ENCODE measurements at regions not wholly inside any gene's neighbourhood (a gene's known extent, or its start where the extent isn't known, plus 50 kb on each side); places are given as distances from the start of the nearest gene placed in this dataset.

GRCh38 chr14:43789458-43789857, 717.6 kb downstream of the FSCB start:
- no peak overlapping the region for H2AFZ ChIP-seq (ENCODE audit: low read length)
- POLR2A ChIA-PET: no interaction called here
- in situ Hi-C loops (cut with HindIII; ENCODE audit: extremely low pct_ligation_motif_present, low pct_unique_long_range_greater_than_20kb) (loop anchor here (10.0 to 25.0 kb wide), 3 partner anchors 105 to 245 kb away; no protein-coding TSS in a partner anchor), intact Hi-C loops (cut with micrococcal nuclease; ENCODE audit: unreplicated experiment) (no loop called here)
- ATAC-seq: no peak
- no peaks in the 10 kb centered on the region for H3K36me3 ChIP-seq (replicated peaks in 1 of 2; ENCODE audit: control insufficient read depth in 1 of 2, insufficient read depth in 2 of 2, low read length in 2 of 2)
- no peaks in the 10 kb centered on the region for H3K9me3 ChIP-seq (ENCODE audit: low read length)
- 93% methylated on average over 2 of the region's 2 CpGs for WGBS (ENCODE audit: low lambda C conversion rate)
- TF ChIP-seq HNRNPH1 (optimal IDR thresholded peaks at IDR 0.05; ENCODE audit: low read depth, low read length): no peak
- no peak for TF ChIP-seq HES4 (CRISPR knock-in tag; IDR thresholded peaks at IDR 0.05; ENCODE audit: borderline replicate concordance)
- no peak for TF ChIP-seq ZNF768 (CRISPR knock-in tag; IDR thresholded peaks at IDR 0.05)
- TF ChIP-seq RARG (CRISPR knock-in tag; IDR thresholded peaks at IDR 0.05; ENCODE audit: low read depth): no peak
- TF ChIP-seq ZNF557 (CRISPR knock-in tag; IDR thresholded peaks at IDR 0.05): no peak
- no peak for TF ChIP-seq RBAK (CRISPR knock-in tag; IDR thresholded peaks at IDR 0.05)
- TF ChIP-seq, protein P1, sequence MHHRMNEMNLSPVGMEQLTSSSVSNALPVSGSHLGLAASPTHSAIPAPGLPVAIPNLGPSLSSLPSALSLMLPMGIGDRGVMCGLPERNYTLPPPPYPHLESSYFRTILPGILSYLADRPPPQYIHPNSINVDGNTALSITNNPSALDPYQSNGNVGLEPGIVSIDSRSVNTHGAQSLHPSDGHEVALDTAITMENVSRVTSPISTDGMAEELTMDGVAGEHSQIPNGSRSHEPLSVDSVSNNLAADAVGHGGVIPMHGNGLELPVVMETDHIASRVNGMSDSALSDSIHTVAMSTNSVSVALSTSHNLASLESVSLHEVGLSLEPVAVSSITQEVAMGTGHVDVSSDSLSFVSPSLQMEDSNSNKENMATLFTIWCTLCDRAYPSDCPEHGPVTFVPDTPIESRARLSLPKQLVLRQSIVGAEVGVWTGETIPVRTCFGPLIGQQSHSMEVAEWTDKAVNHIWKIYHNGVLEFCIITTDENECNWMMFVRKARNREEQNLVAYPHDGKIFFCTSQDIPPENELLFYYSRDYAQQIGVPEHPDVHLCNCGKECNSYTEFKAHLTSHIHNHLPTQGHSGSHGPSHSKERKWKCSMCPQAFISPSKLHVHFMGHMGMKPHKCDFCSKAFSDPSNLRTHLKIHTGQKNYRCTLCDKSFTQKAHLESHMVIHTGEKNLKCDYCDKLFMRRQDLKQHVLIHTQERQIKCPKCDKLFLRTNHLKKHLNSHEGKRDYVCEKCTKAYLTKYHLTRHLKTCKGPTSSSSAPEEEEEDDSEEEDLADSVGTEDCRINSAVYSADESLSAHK (CRISPR knock-in tag; IDR thresholded peaks at IDR 0.05; ENCODE audit: borderline replicate concordance): no peak
- no peak for TF ChIP-seq PHF8 (CRISPR knock-in tag; IDR thresholded peaks at IDR 0.05)
- TF ChIP-seq MZF1 (CRISPR knock-in tag; IDR thresholded peaks at IDR 0.05; ENCODE audit: borderline replicate concordance): no peak
- no peak for TF ChIP-seq KLF6 (CRISPR knock-in tag; IDR thresholded peaks at IDR 0.05)
- no peak for TF ChIP-seq SUZ12 (IDR thresholded peaks at IDR 0.05; ENCODE audit: low read depth, low read length)
- no peak for TF ChIP-seq PRPF4 (IDR thresholded peaks at IDR 0.05; ENCODE audit: low read depth, low read length, poor library complexity, severe bottlenecking)
- TF ChIP-seq, protein P2, sequence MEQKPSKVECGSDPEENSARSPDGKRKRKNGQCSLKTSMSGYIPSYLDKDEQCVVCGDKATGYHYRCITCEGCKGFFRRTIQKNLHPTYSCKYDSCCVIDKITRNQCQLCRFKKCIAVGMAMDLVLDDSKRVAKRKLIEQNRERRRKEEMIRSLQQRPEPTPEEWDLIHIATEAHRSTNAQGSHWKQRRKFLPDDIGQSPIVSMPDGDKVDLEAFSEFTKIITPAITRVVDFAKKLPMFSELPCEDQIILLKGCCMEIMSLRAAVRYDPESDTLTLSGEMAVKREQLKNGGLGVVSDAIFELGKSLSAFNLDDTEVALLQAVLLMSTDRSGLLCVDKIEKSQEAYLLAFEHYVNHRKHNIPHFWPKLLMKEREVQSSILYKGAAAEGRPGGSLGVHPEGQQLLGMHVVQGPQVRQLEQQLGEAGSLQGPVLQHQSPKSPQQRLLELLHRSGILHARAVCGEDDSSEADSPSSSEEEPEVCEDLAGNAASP (CRISPR knock-in tag; IDR thresholded peaks at IDR 0.05; ENCODE audit: borderline replicate concordance): no peak
- no peak for TF ChIP-seq MEIS1 (CRISPR knock-in tag; IDR thresholded peaks at IDR 0.05; ENCODE audit: borderline replicate concordance)
- TF ChIP-seq CBX2 (IDR thresholded peaks at IDR 0.05; ENCODE audit: low read depth, low read length): no peak
- TF ChIP-seq CBX2 (CRISPR knock-in tag; IDR thresholded peaks at IDR 0.05; ENCODE audit: low read depth): no peak
- no peak for TF ChIP-seq ZNF598 (CRISPR knock-in tag; IDR thresholded peaks at IDR 0.05; ENCODE audit: borderline replicate concordance)
- TF ChIP-seq ARID2 (CRISPR knock-in tag; IDR thresholded peaks at IDR 0.05; ENCODE audit: borderline replicate concordance): no peak
- no peak for TF ChIP-seq ZNF232 (CRISPR knock-in tag; IDR thresholded peaks at IDR 0.05; ENCODE audit: borderline replicate concordance)
- no peak for TF ChIP-seq SP1 (IDR thresholded peaks at IDR 0.05)
- TF ChIP-seq SP1 (CRISPR knock-in tag; IDR thresholded peaks at IDR 0.05): no peak
- no peak for TF ChIP-seq IKZF1 (IDR thresholded peaks at IDR 0.05)
- DNase-seq (ENCODE audit: low spot score): no peak
- CTCF ChIA-PET (ENCODE audit: low intra/inter-chr PET ratio, low total read pairs): no interaction called here
- no peak overlapping the region for H3K9ac ChIP-seq (ENCODE audit: insufficient read depth, low read depth, low read length)
- H4K20me1 ChIP-seq (ENCODE audit: insufficient read depth, low read length): no peaks in the 10 kb centered on the region
- H3K27me3 ChIP-seq (ENCODE audit: control insufficient read depth in 1 of 2, insufficient read depth in 2 of 2, low read length in 2 of 2): no peaks in the 10 kb centered on the region
- H3K4me3 ChIP-seq (replicated peaks in 1 of 3; ENCODE audit: insufficient read depth in 1 of 3, low read depth in 2 of 3, low read length in 3 of 3): no peak overlapping the region
- no peak for FAIRE-seq
- no TSS peak for BruUV-seq (replicated peaks)
- no peaks in the 10 kb centered on the region for H3K79me2 ChIP-seq (ENCODE audit: insufficient read depth, low read length)
- H3K4me2 ChIP-seq (ENCODE audit: low read depth, low read length): no peak overlapping the region
- no peak overlapping the region for H3K27ac ChIP-seq (ENCODE audit: extremely low read length, insufficient read depth, low read length)
- peaks cover 11% of the 10 kb centered on the region for H3K4me1 ChIP-seq (ENCODE audit: insufficient read depth, low read length)
